ENCODE measurements at regions not wholly inside any gene's neighbourhood (a gene's known extent, or its start where the extent isn't known, plus 50 kb on each side); places are given as distances from the start of the nearest gene placed in this dataset.

- TF ChIP-seq CTCF (conservative IDR thresholded peaks at IDR 0.05; ENCODE audit: low read length), result no peak
- no peak for TF ChIP-seq EZH2phosphoT487 (IDR thresholded peaks at IDR 0.05; ENCODE audit: borderline replicate concordance, low read depth, low read length)
Observed at GRCh38 chr4:67160394-67160793, 384.9 kb downstream of the CENPC start.

Data from OCI-LY7 (cell line).